K562 (cell line): ENCODE measurements at regions not wholly inside any gene's neighbourhood (a gene's known extent, or its start where the extent isn't known, plus 50 kb on each side); places are given as distances from the start of the nearest gene placed in this dataset.

Source experiments
- ATAC-seq: fragments of 200-7000 bp; cut with Tn5 transposase; 3 replicates; pipeline ENCODE4 v1.9.1; 2020; ENCODE audit warnings: moderate library complexity
- BruUV-seq: library from RNA; stranded (reverse); fragments of 400-500 nt; replicated peaks from 2 replicates; lab custom pipeline; 2021; lab: Mats Ljungman, UMichigan
- CTCF ChIA-PET: fragments of 300-600 bp; formaldehyde crosslinking; extraction: SDS; loops from one replicate; lab custom pipeline; 2021; ENCODE audit warnings: low intra/inter-chr PET ratio; lab: Yijun Ruan, JAX
- POLR2A ChIA-PET: fragments of 300-600, 350-650 bp; sonication (Branson Sonifier 250); formaldehyde crosslinking; extraction: SDS; loops from one replicate; lab custom pipeline; 2021; ENCODE audit warnings: antibody characterized with exemption, inconsistent platforms; lab: Yijun Ruan, JAX
- DNase-seq, 4 experiments: peaks; one replicate each; pipeline versions ENCODE4 v3.0.0 to v3.0.0-alpha.2; 2011 to 2018; ENCODE audit warnings: low spot score in 3 of 4, mixed read lengths in 3 of 4; ENCODE audit errors: extremely low read depth in 1 of 4
- FAIRE-seq: peaks from 2 replicates; lab custom pipeline; 2011; peaks lifted over from hg19 to GRCh38; lab: Jason Lieb, UNC
- H2AFZ ChIP-seq: 2 replicates; pipeline ENCODE4 v1.6.0; 2011; ENCODE audit warnings: low read depth, low read length, control low read depth, inconsistent platforms
- H3K27ac ChIP-seq: fragments of 200-600 bp; 3 replicates; pipeline ENCODE4 v1.8.0; 2011; ENCODE audit warnings: low read depth, mild to moderate bottlenecking, control low read depth, inconsistent platforms, low read length, moderate library complexity, mixed read lengths; ENCODE audit errors: extremely low read depth
- H3K27me3 ChIP-seq, 2 experiments: fragments of 300-600 bp in 1 of 2; 2 replicates in 1 of 2; 3 replicates in 1 of 2; pipeline versions ENCODE4 v1.6.0 to v1.8.0; 2011; ENCODE audit warnings: inconsistent platforms in 2 of 2, low read length in 2 of 2, mild to moderate bottlenecking in 1 of 2, mixed read lengths in 1 of 2, moderate library complexity in 1 of 2; ENCODE audit not compliant: control insufficient read depth in 2 of 2, insufficient read depth in 2 of 2
- H3K36me3 ChIP-seq: fragments of 300-600 bp; 3 replicates; pipeline ENCODE4 v1.8.0; 2011; ENCODE audit warnings: mild to moderate bottlenecking, low read length, inconsistent platforms; ENCODE audit not compliant: control insufficient read depth, insufficient read depth
- H3K4me1 ChIP-seq, 2 experiments: fragments of 200-600 bp in 1 of 2; replicated peaks in 1 of 2; 2 replicates in 1 of 2; 3 replicates in 1 of 2; pipeline versions ENCODE4 v1.5.1 to v1.8.0; 2011; ENCODE audit warnings: inconsistent platforms in 2 of 2, low read length in 2 of 2, mild to moderate bottlenecking in 1 of 2, mixed read lengths in 1 of 2, moderate library complexity in 1 of 2; ENCODE audit not compliant: control insufficient read depth in 2 of 2, insufficient read depth in 2 of 2
- H3K4me2 ChIP-seq: 2 replicates; pipeline ENCODE4 v1.6.1; 2011; ENCODE audit warnings: low read length, control low read depth, inconsistent platforms, mixed read lengths; ENCODE audit not compliant: insufficient read depth
- H3K4me3 ChIP-seq: fragments of 200-600 bp; sonication (generic), shearing (Covaris generic); 2 replicates; pipeline ENCODE4 v1.5.1; 2016; ENCODE audit warnings: control low read depth, inconsistent platforms
- H3K79me2 ChIP-seq: fragments of 200-600 bp; 3 replicates; pipeline ENCODE4 v1.8.0; 2011; ENCODE audit warnings: low read length, inconsistent platforms; ENCODE audit not compliant: control insufficient read depth, insufficient read depth
- H3K9ac ChIP-seq, 2 experiments: 2 replicates each; pipeline versions ENCODE4 v1.6.0 to v1.6.1; 2011; ENCODE audit warnings: low read depth in 2 of 2, low read length in 2 of 2, control low read depth in 1 of 2, inconsistent platforms in 1 of 2, mild to moderate bottlenecking in 1 of 2, mixed read lengths in 1 of 2; ENCODE audit not compliant: insufficient read depth in 1 of 2
- H3K9me1 ChIP-seq: one replicate; pipeline ENCODE4 v1.6.0; 2011; ENCODE audit warnings: inconsistent platforms, mild to moderate bottlenecking, low read length, moderate library complexity; ENCODE audit not compliant: control insufficient read depth, insufficient read depth
- H3K9me3 ChIP-seq: replicated peaks from 2 replicates; pipeline ENCODE4 v1.5.1; 2011; ENCODE audit warnings: low read depth, low read length, inconsistent platforms; ENCODE audit not compliant: control insufficient read depth, insufficient read depth
- H4K20me1 ChIP-seq: replicated peaks from 2 replicates; pipeline ENCODE4 v1.6.1; 2011; ENCODE audit warnings: low read length, inconsistent platforms, mixed read lengths; ENCODE audit not compliant: control insufficient read depth, insufficient read depth
- ATF4 ChIP-seq: fragments of 450-650 bp; formaldehyde crosslinking; IDR thresholded peaks from 2 replicates; pipeline ENCODE4 v1.4.0; 2022; ENCODE audit warnings: mild to moderate bottlenecking, moderate library complexity
- C11orf30 ChIP-seq: fragments of 450-650 bp; IDR thresholded peaks from 2 replicates; pipeline ENCODE4 v1.6.1; 2016; ENCODE audit warnings: low read depth, mild to moderate bottlenecking
- SRSF9 ChIP-seq: fragments of 200-400 bp; formaldehyde crosslinking; IDR thresholded peaks from 2 replicates; pipeline ENCODE4 v1.6.1; 2017; ENCODE audit warnings: low read depth, low read length, borderline replicate concordance
- ZSCAN32 ChIP-seq: fragments of 450-650 bp; formaldehyde crosslinking; IDR thresholded peaks from 2 replicates; pipeline ENCODE4 v1.4.0; 2020; ENCODE audit warnings: mild to moderate bottlenecking, moderate library complexity
- WGBS: fragments of 100-300 bp; shearing (Covaris generic); methylation state at CpG from one replicate; pipeline ENCODE4 v1.1.6; 2016; ENCODE audit warnings: low coverage, mixed read lengths; ENCODE audit not compliant: insufficient coverage; ENCODE audit errors: missing lambda C conversion rate; 5-methylcytosine and 5-hydroxymethylcytosine counted together
- in situ Hi-C: fragments of 300-500 bp; cut with MboI; formaldehyde crosslinking; loops from 4 replicates; pipeline ENCODE4 v1.15.0; 2018; ENCODE audit warnings: inconsistent platforms, mixed read lengths
- intact Hi-C: fragments of 100-400 bp; cut with micrococcal nuclease; formaldehyde crosslinking; loops from 2 replicates; pipeline ENCODE4 v1.14.2; 2022

DNA sequence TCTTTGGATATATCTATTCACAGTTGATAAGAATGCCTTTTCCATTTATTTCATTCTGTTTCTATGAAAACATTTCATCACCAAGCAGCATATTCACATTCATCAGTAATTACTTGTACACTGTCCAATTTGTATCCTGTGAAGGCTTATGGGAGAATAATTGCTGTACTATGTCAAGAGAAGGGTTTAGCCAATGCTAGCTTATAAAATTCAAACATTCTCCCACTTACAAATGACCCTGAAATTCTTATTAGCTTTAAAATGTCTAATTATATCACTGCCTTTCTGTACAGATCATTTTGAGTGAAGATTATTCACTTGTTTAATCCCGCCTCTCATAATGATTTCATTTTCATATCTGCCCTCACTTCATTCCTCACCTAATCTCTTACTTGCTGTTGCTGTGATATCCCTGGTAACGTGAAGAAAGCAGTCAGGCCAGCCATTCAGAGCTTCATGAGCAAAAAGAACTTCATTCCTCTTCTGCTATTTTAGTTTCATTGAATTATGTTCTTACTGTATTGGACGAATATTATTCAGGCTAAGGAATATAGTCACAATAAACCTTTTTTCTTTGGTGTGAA, 778.7 kb downstream of the OLFM4 start:
- H3K27me3 ChIP-seq: no peaks in the 10 kb centered on the region
- no peak overlapping the region for H3K9ac ChIP-seq
- DNase-seq (no peak), ATAC-seq (no peak), FAIRE-seq (no peak)
- H3K27ac ChIP-seq: no peak overlapping the region
- H3K4me2 ChIP-seq: no peak overlapping the region
- no peaks in the 10 kb centered on the region for H3K9me3 ChIP-seq
- no peaks in the 10 kb centered on the region for H3K36me3 ChIP-seq
- H3K4me3 ChIP-seq: no peak overlapping the region
- CTCF ChIA-PET: no interaction called here
- H3K79me2 ChIP-seq: no peaks in the 10 kb centered on the region
- in situ Hi-C loops (no loop called here), intact Hi-C loops (no loop called here)
- POLR2A ChIA-PET: no interaction called here
- WGBS: 0% methylated on average over 3 of the region's 3 CpGs
- H4K20me1 ChIP-seq: no peaks in the 10 kb centered on the region
- BruUV-seq: no TSS peak
- H2AFZ ChIP-seq: no peak overlapping the region
- H3K4me1 ChIP-seq: no peaks in the 10 kb centered on the region
- no peaks in the 10 kb centered on the region for H3K9me1 ChIP-seq
- TF ChIP-seq SRSF9 (no peak), ATF4 (CRISPR knock-in tag) (no peak)
- TF ChIP-seq, all 486 proteins: peak for 0

- H3K36me3 ChIP-seq: no peaks in the 10 kb centered on the region
- intact Hi-C loops: no loop called here
- in situ Hi-C loops: no loop called here
- BruUV-seq: no TSS peak
- H4K20me1 ChIP-seq: no peaks in the 10 kb centered on the region
- 0% methylated on average over 7 of the region's 10 CpGs for WGBS
- H3K9ac ChIP-seq: no peak overlapping the region
- H3K9me1 ChIP-seq: no peaks in the 10 kb centered on the region
- no peak overlapping the region for H3K27ac ChIP-seq
- POLR2A ChIA-PET: no interaction called here
- H3K4me2 ChIP-seq: no peak overlapping the region
- no peak overlapping the region for H3K4me3 ChIP-seq
- ATAC-seq (no peak), DNase-seq (no peak), FAIRE-seq (no peak)
- CTCF ChIA-PET: no interaction called here
- no peaks in the 10 kb centered on the region for H3K4me1 ChIP-seq
- H3K27me3 ChIP-seq: no peaks in the 10 kb centered on the region
- no peaks in the 10 kb centered on the region for H3K79me2 ChIP-seq
- H3K9me3 ChIP-seq: no peaks in the 10 kb centered on the region; the same call in 1 of the 2 replicates
- no peak overlapping the region for H2AFZ ChIP-seq
- TF ChIP-seq C11orf30 (no peak), ZSCAN32 (no peak)
These were observed 793.0 kb downstream of the OLFM4 start for GRCh38 chr13:53821632-53822031.
